GM18951 (cell line): ENCODE measurements at regions not wholly inside any gene's neighbourhood (a gene's known extent, or its start where the extent isn't known, plus 50 kb on each side); places are given as distances from the start of the nearest gene placed in this dataset.

Experiments
- POLR2A ChIP-seq: IDR thresholded peaks from 4 replicates; pipeline ENCODE4 v1.6.1; 2011; ENCODE audit warnings: mild to moderate bottlenecking; ENCODE audit not compliant: insufficient read length, insufficient read depth; ENCODE audit errors: extremely low read depth
- in situ Hi-C: fragments of 300-500 bp; cut with MboI; formaldehyde crosslinking; loops from one replicate; pipeline ENCODE4 v1.12.0; 2022; ENCODE audit warnings: low sequenced_read_pairs, mixed read lengths, inconsistent platforms; ENCODE audit not compliant: unreplicated experiment

DNA sequence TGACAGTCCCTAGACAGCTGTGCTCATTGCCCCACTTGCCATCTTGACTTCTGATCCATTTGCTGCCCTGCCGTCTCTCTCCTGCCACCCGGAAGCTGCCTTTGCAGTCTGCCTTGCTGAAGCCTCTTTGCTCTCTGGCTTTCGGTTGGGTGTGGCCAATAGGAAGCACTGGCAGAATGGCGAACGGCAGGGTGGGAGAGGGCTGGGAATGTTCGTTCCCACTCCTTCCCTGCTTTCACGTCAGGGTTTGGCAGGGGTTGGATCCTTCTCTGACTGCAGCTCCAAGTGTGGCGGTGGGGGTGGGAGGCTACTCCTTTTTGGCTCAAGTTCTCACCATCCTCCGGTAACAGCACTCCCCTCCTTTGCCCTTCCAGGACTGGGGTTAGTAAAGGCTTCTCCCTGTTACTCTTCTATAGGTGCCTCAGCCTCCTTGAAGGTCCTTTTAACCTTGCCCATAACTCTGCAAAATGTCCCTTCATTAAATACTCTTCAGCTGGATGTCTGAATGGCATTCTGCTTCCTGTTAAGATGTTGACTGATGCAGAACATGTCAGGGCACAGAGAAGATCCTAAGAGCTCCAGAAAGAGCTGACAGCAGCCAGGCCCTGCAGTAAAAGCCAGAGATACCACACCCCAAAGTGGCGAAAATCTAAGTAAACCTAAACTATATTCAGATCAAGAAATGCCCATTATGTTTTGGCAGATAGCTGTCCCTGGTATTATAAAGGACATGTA is 299.7 kb downstream of the CDCA7 start:
- in situ Hi-C loops: no loop called here

DNA sequence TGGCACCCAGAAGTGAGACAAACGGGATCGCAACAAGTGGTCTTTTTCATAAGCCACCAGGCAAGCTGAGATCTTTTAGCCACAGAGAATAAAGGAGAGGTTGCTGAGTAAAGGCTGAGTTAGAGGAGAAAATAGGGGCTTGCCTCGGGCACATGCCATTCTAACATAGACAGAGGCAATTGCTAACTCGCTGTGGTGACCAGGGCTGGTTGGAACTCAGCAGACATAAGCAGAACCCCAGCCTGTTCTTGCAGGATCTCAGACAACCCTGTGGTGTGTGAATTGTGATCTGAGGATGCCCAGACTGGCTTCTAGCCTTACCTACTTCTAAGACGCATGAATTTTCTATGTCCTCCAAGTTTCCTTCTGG is 300.2 kb downstream of the CDCA7 start:
- in situ Hi-C loops: no loop called here
- no peak for TF ChIP-seq POLR2A

More for the DNA sequence above, 299.7 kb downstream of the CDCA7 start:
- no peak for TF ChIP-seq POLR2A

DNA sequence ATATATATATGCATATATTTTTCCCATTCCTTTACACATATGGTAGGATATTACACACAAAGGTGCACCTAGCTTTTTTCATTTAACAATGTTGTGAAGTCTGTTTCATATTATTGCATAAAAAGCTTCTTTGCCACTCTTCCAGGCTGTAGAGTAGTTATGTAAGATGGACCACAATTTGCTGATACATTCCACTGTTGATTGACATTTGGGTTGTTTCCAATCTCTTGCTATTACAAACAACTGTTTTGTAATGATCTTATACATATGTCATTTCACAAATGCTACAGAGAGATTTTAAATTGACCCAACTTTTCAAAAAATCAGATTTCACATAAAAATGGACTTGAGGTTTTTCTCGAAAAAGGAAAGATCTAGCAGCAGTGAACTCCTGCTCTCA is 301.4 kb downstream of the CDCA7 start:
- in situ Hi-C loops: no loop called here
- TF ChIP-seq POLR2A: no peak

DNA sequence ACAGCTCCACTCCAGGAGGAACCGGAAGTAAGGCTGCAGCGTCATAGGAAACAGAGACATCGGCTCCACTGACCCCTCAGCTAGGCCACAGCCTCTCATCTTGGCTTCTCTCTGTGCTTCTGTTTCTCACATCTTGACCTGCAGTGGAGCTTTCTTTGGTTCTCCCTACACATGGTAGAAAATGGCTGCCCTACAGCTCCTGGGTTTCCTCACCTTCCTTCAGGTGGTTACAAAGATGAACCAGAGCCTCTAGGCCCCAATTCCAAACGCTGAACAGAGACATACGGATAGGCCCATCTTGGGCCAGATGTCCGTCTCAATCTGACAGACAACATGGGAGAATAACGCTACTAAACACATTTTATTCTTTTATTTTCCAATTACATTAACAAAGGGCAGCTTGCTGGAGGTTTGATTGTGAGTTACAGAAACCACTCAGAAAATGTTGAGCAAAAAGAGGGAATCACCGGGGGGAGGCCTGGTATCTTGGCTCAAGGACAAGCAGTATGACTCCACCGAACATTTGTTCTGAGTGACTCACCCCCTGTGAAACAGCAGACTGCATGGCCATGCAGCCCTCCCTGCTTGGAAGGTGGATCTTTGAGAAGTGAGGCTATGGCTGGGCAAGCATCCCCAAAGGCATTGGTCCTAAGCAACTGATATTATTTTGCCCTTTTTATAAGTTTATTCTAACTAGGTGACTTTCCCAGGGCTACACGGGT is 303.5 kb downstream of the CDCA7 start:
- TF ChIP-seq POLR2A: no peak
- in situ Hi-C loops: no loop called here

DNA sequence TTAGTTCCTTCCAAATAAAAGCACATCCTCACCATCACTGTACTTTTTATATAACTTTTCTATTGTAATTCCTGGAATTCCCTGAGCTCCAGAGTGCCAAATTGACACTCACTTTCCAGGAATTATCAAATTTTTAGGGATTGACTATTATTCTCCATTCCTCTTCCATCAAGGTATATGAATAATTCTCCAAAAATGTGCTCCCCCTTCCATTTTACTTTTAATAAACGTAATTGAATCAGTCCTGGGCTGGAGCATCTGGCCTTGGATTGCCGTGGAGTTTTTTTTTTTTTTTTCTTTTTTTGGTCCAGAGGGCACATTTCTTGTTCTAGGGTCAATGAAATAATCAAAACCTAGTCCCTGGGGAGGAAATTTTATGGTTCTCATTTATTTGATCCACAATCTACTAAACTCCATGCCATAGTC is 304.3 kb downstream of the CDCA7 start:
- no peak for TF ChIP-seq POLR2A
- in situ Hi-C loops: no loop called here

DNA sequence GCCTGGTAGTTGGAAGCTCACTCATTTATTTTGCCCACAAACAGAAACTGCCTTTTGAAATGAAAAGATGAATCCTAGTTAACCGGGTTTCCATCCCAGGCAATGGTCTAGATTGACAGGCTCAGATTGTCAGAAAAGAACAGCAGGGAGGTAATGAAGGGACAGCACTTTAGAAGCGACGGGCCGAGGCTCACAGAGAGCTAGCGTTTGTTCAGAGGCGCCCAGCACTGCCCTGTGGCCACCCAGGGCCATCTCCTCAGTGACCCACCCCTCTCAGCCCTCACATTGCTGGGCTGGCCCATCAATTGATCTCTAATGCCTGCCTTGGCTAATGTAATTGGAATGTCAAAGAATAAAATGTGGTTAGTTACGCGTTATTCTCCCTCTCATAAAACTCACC is 304.8 kb downstream of the CDCA7 start:
- in situ Hi-C loops: no loop called here
- TF ChIP-seq POLR2A: no peak

DNA sequence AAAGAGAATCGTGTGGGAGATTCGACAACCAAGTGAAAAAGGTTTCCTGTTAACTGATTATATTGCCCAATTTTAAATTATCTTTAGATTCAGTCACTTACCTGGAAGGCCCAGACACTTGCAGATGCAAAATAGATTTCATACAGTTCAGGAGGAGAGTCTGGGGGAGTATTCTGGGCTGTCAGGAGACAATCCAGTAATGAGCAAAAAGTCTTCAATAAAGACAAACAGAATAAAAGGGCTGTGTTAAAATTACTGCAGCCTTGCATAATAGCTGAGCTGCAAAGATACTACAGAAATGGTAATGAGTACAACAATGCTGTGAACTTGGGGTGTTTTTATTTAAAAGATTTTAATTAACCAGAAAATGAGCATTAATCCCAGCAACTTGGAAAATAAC is 303.6 kb downstream of the SP3 start:
- TF ChIP-seq POLR2A: no peak
- in situ Hi-C loops: no loop called here

DNA sequence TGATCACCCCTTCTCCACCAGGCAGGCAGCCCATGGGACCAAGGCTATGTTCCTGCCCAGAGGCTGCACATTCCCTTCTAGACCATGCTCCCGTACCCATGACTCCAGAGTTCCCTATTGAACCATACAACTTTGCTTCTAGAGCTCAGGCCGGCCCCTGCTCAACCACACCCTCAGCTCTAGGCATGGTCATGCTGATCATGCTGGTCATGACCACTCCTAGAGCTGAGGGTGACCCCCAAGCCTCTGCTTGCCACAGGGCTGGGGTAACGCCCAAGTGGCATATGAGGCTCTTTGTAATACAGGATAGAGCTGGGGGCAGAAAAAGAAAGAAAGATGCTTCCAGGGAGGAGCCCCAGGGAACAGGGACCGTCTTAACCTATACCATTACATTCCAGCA is 301.8 kb downstream of the SP3 start:
- in situ Hi-C loops: no loop called here
- no peak for TF ChIP-seq POLR2A

DNA sequence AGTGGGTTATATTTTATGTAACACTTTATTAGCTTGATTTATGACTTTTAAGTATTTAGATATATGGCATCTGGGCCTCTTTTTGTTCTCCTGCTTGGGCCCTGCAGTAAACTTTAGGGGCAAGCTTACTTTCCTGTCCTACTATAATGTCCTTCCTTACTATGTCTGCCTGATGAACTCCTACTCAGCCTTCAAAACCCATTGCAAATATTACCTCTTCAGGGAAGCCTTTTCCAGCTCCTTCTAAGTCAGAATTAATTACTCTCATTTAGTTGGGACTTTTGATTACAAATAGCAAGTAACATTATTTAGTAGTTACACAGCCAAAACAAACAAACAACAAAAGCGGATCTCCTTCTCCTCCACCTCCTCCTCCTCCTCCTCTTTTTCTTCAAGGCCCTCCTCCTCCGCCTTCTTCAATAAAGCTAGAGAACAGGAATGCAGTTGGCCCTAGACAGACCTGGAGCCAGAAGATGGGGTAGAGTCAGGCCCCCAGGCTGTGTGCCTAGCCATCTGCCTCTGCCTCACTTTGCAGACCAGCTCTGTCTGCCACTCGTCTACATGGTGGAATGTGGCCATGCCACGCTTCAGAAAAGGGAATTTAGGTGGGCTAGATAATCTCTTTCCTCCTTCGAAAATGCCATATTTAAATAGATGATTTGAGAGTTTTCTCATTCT is 301.2 kb downstream of the SP3 start:
- in situ Hi-C loops: no loop called here
- no peak for TF ChIP-seq POLR2A

DNA sequence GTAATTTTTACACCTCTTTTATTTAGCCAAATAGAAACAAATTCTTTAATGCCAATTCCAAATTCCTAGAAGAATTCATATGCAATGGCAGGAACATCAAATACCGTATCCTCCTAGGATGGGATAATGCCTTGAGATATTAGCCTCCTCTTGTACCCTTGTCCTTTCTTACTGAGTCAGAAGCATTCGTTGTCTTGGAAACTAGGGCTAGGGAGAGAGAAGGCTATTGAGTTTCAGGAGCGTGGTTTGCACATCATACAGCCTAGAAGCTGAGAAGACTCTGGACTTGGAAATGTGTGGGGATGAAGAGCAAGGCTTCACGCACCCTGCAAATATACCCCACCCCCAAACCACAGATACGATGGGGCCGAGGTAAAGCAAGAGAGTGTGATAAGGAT is 300.7 kb downstream of the SP3 start:
- no peak for TF ChIP-seq POLR2A
- in situ Hi-C loops: no loop called here

DNA sequence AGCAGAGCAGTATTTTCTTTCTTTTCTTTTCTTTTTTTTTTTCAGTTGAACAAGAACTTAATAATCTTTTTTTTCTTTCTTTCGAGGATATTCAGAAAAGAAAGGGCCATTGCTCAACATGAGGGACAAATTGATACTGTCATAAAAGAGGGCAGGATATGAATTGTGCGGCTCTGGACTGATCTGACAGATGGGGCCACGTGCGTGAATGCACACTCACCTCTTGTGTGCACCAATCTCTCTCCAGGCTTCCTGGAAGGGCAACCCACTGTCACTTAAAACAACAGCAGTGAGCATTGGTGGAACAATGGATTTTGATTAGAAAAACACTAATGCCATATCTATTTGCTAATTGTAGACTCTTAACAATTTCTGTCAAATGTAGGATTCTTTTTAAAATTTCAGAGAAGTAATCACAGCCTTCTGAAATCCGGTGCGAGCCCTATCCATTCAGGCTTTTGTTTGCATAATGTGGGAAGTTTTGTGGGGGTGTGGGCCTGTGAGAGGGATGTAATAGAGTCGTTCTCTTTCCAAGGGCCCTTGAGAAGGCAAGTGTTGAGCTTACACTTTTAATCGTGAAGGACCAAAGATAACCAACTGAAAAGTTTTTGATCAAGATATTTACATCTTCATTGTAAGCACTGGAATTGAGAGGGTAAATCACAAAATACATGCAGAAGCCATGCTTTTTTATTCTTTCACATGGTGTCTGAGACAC is 298.8 kb downstream of the SP3 start:
- no peak for TF ChIP-seq POLR2A
- in situ Hi-C loops: no loop called here

DNA sequence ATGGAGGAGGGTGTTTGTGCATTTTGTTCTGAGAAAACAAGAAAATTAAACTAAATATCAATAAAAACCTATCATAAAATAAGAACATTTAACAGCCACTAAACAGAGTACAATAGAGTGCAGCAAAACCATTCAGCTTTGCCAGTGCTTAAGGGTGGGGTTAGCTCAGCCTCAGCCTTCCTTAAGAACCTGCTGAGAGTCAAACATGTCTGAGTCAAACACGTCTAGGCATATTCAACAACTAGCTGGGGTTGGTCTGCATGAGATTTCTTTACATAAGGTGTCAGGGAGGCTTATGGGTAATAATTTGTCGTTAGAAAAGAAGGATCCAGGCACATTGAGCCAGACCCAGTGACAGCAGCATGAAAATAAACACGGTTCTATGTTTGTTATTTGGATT is 298.2 kb downstream of the SP3 start:
- no peak for TF ChIP-seq POLR2A
- in situ Hi-C loops: no loop called here

DNA sequence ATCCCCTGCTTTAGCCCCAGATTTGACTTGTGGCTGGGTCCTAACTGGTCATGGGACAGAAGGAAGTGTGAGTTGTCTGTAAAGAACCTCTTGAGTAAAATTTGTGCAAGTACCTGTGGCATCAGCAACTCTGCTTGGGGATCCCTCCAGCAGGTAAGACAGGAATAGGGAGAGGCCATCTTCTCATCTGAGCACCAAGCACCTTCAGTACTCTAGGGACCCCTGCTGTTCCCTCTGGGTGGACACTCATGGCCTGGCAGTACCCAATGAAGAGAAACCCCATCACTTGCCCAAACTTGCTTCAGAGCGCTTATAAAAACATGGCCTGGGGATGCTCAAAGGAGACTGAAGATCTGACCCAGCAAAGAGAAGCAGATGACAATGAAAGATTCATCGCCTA is 297.8 kb downstream of the SP3 start:
- in situ Hi-C loops: no loop called here
- no peak for TF ChIP-seq POLR2A

DNA sequence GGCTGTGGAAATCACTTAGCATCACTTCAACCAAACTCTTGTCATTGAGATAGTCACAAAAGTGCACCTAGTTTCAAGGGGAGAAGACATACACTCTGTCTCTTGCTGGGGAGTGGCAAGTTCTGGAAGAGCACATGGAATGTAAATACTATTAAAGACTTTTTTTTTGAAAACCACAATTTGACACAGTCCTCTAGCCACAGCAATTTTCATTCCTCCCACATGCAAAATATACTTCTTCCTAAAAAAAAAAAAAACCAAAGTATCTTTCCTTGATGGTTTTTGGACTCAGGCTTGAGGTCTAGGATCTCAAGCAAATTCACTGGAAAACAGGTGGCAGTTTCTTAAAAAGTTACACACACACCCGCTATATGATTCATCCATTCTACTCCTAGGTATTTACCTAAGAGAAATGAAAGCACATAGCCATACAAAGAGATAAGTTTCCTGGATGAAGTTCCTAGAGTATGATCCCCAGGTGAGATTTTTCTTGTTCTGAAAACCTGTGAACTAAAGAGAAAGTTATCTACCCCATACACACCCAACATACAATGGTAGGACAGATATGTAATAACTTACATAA is 295.8 kb downstream of the SP3 start:
- no peak for TF ChIP-seq POLR2A
- in situ Hi-C loops: no loop called here
